ENCODE measurements at regions not wholly inside any gene's neighbourhood (a gene's known extent, or its start where the extent isn't known, plus 50 kb on each side); places are given as distances from the start of the nearest gene placed in this dataset.

DNA sequence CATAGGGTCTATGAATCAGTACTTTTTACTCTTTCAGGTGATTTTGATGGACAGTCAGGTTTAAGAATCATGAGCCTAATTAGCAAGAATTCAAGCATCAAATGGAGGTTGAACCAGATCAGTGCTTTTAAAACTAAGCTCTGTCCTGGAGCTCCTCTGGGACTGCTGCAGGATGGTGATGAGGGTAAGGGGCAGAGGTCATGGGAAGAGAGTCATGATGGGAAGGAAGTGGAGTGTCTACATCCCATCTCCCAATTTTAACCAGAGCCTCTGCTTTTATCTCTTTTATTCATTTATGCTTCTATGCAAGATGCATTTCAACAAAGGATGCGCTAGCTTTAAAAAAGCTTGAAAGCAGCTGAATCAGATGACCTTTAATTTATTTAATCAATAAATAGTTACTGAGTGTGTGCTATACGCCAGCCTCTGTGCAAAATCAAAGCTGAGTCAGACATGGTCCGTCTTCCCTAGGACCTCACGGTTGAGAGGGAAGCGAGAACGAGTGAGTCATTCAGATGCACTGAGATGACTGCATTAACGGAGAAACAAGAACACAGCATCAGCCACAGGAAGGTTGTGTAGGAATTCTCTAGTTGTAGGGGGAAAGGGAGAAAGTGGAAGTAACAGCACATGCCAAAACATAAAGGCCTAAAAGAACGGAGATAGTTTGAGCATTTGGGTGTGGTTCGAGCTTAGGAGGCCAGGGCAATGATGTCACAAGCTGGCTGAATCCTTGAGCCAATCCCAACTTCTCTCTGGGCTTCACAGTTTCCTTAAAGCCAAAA lies 441.6 kb upstream of the BRINP1 start:
- no peak for DNase-seq
- no peak for FAIRE-seq

DNA sequence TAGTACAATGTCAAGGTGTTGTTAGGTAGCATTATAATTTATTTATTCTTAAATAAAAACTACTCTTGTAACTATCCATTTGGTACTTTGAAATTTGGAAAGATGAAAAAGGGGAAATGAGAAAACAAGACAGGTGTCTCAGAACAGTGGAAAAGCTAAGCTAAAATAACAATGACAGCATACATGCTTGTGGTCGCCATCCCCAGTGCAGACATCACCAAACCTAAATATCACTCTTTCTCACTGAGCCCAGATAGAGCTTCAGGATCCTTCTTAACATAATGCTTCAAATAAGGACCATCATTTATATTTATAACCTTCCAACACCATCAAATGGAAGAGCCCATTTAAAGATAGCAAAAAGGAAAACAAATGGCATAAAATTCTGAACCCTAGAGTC lies 434.4 kb upstream of the BRINP1 start:
- Histone ChIP-seq H3K9me3 (ENCODE audit: control insufficient read depth in 2 of 2, insufficient read depth in 1 of 2, low read depth in 1 of 2, low read length in 1 of 2) (no peaks in the 10 kb centered on the region), H3K27me3 (ENCODE audit: control insufficient read depth in 3 of 3, insufficient read depth in 3 of 3, low read length in 3 of 3) (no peaks in the 10 kb centered on the region), H3K27ac (ENCODE audit: low read depth in 1 of 3, low read length in 2 of 3) (no peak overlapping the region), H3K4me3 (ENCODE audit: low read depth in 1 of 3, low read length in 3 of 3) (no peak overlapping the region), H3K36me3 (ENCODE audit: control insufficient read depth in 3 of 3, insufficient read depth in 2 of 3, low read depth in 1 of 3, low read length in 3 of 3) (no peaks in the 10 kb centered on the region), H3K4me1 (ENCODE audit: control insufficient read depth in 3 of 3, insufficient read depth in 2 of 3, low read depth in 1 of 3, low read length in 2 of 3) (no peaks in the 10 kb centered on the region)
- no peak for FAIRE-seq
- 75 to 82% (median 79%) methylated on average over 1 of the region's 1 CpG for WGBS, 3 donors
- no peak for DNase-seq

More for the DNA sequence above, 441.6 kb upstream of the BRINP1 start:
- no peaks in the 10 kb centered on the region for H3K9me3 ChIP-seq (ENCODE audit: control insufficient read depth in 2 of 2, insufficient read depth in 1 of 2, low read depth in 1 of 2, low read length in 1 of 2)
- no peak overlapping the region for H3K4me3 ChIP-seq (ENCODE audit: low read depth in 1 of 3, low read length in 3 of 3)
- H3K27ac ChIP-seq (ENCODE audit: low read depth in 1 of 3, low read length in 2 of 3), result no peak overlapping the region
- WGBS, 3 donors, result 64 to 71% (median 70%) methylated on average over 9 of the region's 9 CpGs
- H3K4me1 ChIP-seq (ENCODE audit: control insufficient read depth in 3 of 3, insufficient read depth in 2 of 3, low read depth in 1 of 3, low read length in 2 of 3), result no peaks in the 10 kb centered on the region
- no peaks in the 10 kb centered on the region for H3K36me3 ChIP-seq (ENCODE audit: control insufficient read depth in 3 of 3, insufficient read depth in 2 of 3, low read depth in 1 of 3, low read length in 3 of 3)
- H3K27me3 ChIP-seq (ENCODE audit: control insufficient read depth in 3 of 3, insufficient read depth in 3 of 3, low read length in 3 of 3), result no peaks in the 10 kb centered on the region

- Histone ChIP-seq H3K4me1 (ENCODE audit: control insufficient read depth in 3 of 3, insufficient read depth in 2 of 3, low read depth in 1 of 3, low read length in 2 of 3) (no peaks in the 10 kb centered on the region), H3K27me3 (ENCODE audit: control insufficient read depth in 3 of 3, insufficient read depth in 3 of 3, low read length in 3 of 3) (no peaks in the 10 kb centered on the region), H3K4me3 (ENCODE audit: low read depth in 1 of 3, low read length in 3 of 3) (no peak overlapping the region), H3K27ac (ENCODE audit: low read depth in 1 of 3, low read length in 2 of 3) (no peak overlapping the region), H3K9me3 (ENCODE audit: control insufficient read depth in 2 of 2, insufficient read depth in 1 of 2, low read depth in 1 of 2, low read length in 1 of 2) (no peaks in the 10 kb centered on the region), H3K36me3 (ENCODE audit: control insufficient read depth in 3 of 3, insufficient read depth in 2 of 3, low read depth in 1 of 3, low read length in 3 of 3) (no peaks in the 10 kb centered on the region)
- FAIRE-seq, result no peak
- 34 to 48% (median 36%) methylated on average over 6 of the region's 6 CpGs for WGBS, 3 donors
- no peak for DNase-seq
Measured at GRCh38 chr9:119802621-119803020, 433.4 kb upstream of the BRINP1 start.

DNA sequence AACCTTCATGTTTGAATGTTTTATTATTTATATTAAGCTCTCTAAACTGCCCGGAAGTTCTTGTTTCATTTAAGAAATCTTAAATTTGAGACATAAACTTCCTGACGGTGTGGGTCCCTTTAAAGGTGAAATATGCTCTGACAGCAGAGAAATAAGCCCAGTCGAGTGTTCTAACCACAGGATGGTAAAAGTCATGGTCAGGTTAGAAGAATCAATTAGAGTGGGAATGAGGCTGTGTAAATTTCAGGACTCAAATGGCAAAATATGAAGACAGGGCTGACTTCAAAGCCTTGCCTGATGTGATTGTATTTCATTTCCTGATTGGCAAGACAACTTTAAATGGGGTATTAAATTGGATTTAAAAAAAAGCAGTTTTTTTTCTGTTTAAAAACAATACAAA lies 432.9 kb upstream of the BRINP1 start:
- DNase-seq, result no peak
- no peaks in the 10 kb centered on the region for H3K4me1 ChIP-seq (ENCODE audit: control insufficient read depth in 3 of 3, insufficient read depth in 2 of 3, low read depth in 1 of 3, low read length in 2 of 3)

GRCh38 chr9:119801311-119801710 lies 432.1 kb upstream of the BRINP1 start:
- Histone ChIP-seq H3K9me3 (ENCODE audit: control insufficient read depth in 2 of 2, insufficient read depth in 1 of 2, low read depth in 1 of 2, low read length in 1 of 2) (no peaks in the 10 kb centered on the region), H3K27me3 (ENCODE audit: control insufficient read depth in 3 of 3, insufficient read depth in 3 of 3, low read length in 3 of 3) (no peaks in the 10 kb centered on the region), H3K4me3 (ENCODE audit: low read depth in 1 of 3, low read length in 3 of 3) (no peak overlapping the region), H3K36me3 (ENCODE audit: control insufficient read depth in 3 of 3, insufficient read depth in 2 of 3, low read depth in 1 of 3, low read length in 3 of 3) (no peaks in the 10 kb centered on the region), H3K27ac (ENCODE audit: low read depth in 1 of 3, low read length in 2 of 3) (no peak overlapping the region), H3K4me1 (ENCODE audit: control insufficient read depth in 3 of 3, insufficient read depth in 2 of 3, low read depth in 1 of 3, low read length in 2 of 3) (no peaks in the 10 kb centered on the region)
- no peak for FAIRE-seq
- WGBS, 3 donors, result 70 to 75% (median 71%) methylated on average over 4 of the region's 4 CpGs
- DNase-seq, result no peak

More for the DNA sequence above, 432.9 kb upstream of the BRINP1 start:
- Histone ChIP-seq H3K27ac (ENCODE audit: low read depth in 1 of 3, low read length in 2 of 3) (no peak overlapping the region), H3K9me3 (ENCODE audit: control insufficient read depth in 2 of 2, insufficient read depth in 1 of 2, low read depth in 1 of 2, low read length in 1 of 2) (no peaks in the 10 kb centered on the region), H3K36me3 (ENCODE audit: control insufficient read depth in 3 of 3, insufficient read depth in 2 of 3, low read depth in 1 of 3, low read length in 3 of 3) (no peaks in the 10 kb centered on the region), H3K27me3 (ENCODE audit: control insufficient read depth in 3 of 3, insufficient read depth in 3 of 3, low read length in 3 of 3) (no peaks in the 10 kb centered on the region), H3K4me3 (ENCODE audit: low read depth in 1 of 3, low read length in 3 of 3) (no peak overlapping the region)
- 45 to 52% (median 49%) methylated on average over 3 of the region's 3 CpGs for WGBS, 3 donors
- FAIRE-seq, result no peak

DNA sequence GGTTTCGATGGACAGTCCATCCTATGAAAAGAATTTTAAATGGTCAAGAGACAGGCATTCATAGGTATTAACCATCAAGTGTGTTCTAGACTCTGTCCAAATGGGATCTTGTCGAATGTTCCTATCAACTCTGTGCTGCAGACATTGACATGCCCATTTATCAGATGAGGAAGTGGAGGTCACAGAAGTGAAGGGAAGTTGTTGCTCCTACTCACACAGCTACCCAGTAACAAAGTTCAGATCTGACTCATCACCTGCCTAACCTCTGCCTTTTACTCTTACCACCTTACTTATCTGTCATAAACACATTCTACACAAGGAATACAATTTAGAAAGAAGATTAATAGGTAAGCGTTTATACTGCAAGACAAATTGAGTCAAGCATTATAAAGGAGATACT lies 426.2 kb upstream of the BRINP1 start:
- Histone ChIP-seq H3K4me1 (ENCODE audit: control insufficient read depth in 3 of 3, insufficient read depth in 2 of 3, low read depth in 1 of 3, low read length in 2 of 3) (no peaks in the 10 kb centered on the region), H3K36me3 (ENCODE audit: control insufficient read depth in 3 of 3, insufficient read depth in 2 of 3, low read depth in 1 of 3, low read length in 3 of 3) (no peaks in the 10 kb centered on the region), H3K27me3 (ENCODE audit: control insufficient read depth in 3 of 3, insufficient read depth in 3 of 3, low read length in 3 of 3) (no peaks in the 10 kb centered on the region), H3K4me3 (ENCODE audit: low read depth in 1 of 3, low read length in 3 of 3) (no peak overlapping the region), H3K27ac (ENCODE audit: low read depth in 1 of 3, low read length in 2 of 3) (no peak overlapping the region), H3K9me3 (ENCODE audit: control insufficient read depth in 2 of 2, insufficient read depth in 1 of 2, low read depth in 1 of 2, low read length in 1 of 2) (no peaks in the 10 kb centered on the region)
- WGBS, 3 donors, result 68 to 80% (median 74%) methylated on average over 3 of the region's 3 CpGs
- no peak for FAIRE-seq
- DNase-seq, result no peak

- WGBS, 3 donors, result 75 to 78% (median 76%) methylated on average over 6 of the region's 6 CpGs
- Histone ChIP-seq H3K27ac (ENCODE audit: low read depth in 1 of 3, low read length in 2 of 3) (no peak overlapping the region), H3K4me1 (ENCODE audit: control insufficient read depth in 3 of 3, insufficient read depth in 2 of 3, low read depth in 1 of 3, low read length in 2 of 3) (no peaks in the 10 kb centered on the region), H3K4me3 (ENCODE audit: low read depth in 1 of 3, low read length in 3 of 3) (no peak overlapping the region), H3K9me3 (ENCODE audit: control insufficient read depth in 2 of 2, insufficient read depth in 1 of 2, low read depth in 1 of 2, low read length in 1 of 2) (no peaks in the 10 kb centered on the region), H3K36me3 (ENCODE audit: control insufficient read depth in 3 of 3, insufficient read depth in 2 of 3, low read depth in 1 of 3, low read length in 3 of 3) (no peaks in the 10 kb centered on the region), H3K27me3 (ENCODE audit: control insufficient read depth in 3 of 3, insufficient read depth in 3 of 3, low read length in 3 of 3) (no peaks in the 10 kb centered on the region)
- DNase-seq, result no peak
- no peak for FAIRE-seq
Measured at GRCh38 chr9:119794836-119795235, 425.6 kb upstream of the BRINP1 start.

GRCh38 chr9:119793218-119793617 lies 424.0 kb upstream of the BRINP1 start:
- no peaks in the 10 kb centered on the region for H3K27me3 ChIP-seq (ENCODE audit: control insufficient read depth in 3 of 3, insufficient read depth in 3 of 3, low read length in 3 of 3)
- H3K27ac ChIP-seq (ENCODE audit: low read depth in 1 of 3, low read length in 2 of 3), result no peak overlapping the region
- 66 to 79% (median 75%) methylated on average over 3 of the region's 3 CpGs for WGBS, 3 donors
- FAIRE-seq (no peak), DNase-seq (no peak)
- H3K9me3 ChIP-seq (ENCODE audit: control insufficient read depth in 2 of 2, insufficient read depth in 1 of 2, low read depth in 1 of 2, low read length in 1 of 2), result no peaks in the 10 kb centered on the region
- H3K4me1 ChIP-seq (ENCODE audit: control insufficient read depth in 3 of 3, insufficient read depth in 2 of 3, low read depth in 1 of 3, low read length in 2 of 3), result no peaks in the 10 kb centered on the region
- H3K36me3 ChIP-seq (ENCODE audit: control insufficient read depth in 3 of 3, insufficient read depth in 2 of 3, low read depth in 1 of 3, low read length in 3 of 3), result no peaks in the 10 kb centered on the region
- no peak overlapping the region for H3K4me3 ChIP-seq (ENCODE audit: low read depth in 1 of 3, low read length in 3 of 3)

DNA sequence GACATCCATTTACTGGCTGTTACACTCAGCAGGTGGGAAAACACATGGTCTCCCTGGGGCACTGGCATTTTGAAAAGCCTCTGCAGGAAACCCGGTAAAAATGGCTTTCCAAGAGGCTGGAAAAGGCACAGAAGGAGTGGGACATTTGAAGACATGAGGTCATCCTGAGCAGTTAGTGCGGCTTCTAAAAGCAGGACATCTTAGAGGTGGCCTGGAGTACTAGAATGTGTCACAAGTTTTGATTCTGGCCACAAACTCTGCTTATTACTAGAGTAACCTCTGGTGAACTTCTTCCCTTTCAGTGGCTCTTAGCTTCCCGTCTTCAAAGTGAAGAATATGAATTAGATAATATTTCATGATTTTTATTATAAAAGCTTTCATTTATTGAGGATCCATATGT lies 423.0 kb upstream of the BRINP1 start:
- FAIRE-seq (no peak), DNase-seq (no peak)
- Histone ChIP-seq H3K36me3 (ENCODE audit: control insufficient read depth in 3 of 3, insufficient read depth in 2 of 3, low read depth in 1 of 3, low read length in 3 of 3) (no peaks in the 10 kb centered on the region), H3K27ac (ENCODE audit: low read depth in 1 of 3, low read length in 2 of 3) (no peak overlapping the region), H3K9me3 (ENCODE audit: control insufficient read depth in 2 of 2, insufficient read depth in 1 of 2, low read depth in 1 of 2, low read length in 1 of 2) (no peaks in the 10 kb centered on the region), H3K27me3 (ENCODE audit: control insufficient read depth in 3 of 3, insufficient read depth in 3 of 3, low read length in 3 of 3) (no peaks in the 10 kb centered on the region), H3K4me1 (ENCODE audit: control insufficient read depth in 3 of 3, insufficient read depth in 2 of 3, low read depth in 1 of 3, low read length in 2 of 3) (no peaks in the 10 kb centered on the region), H3K4me3 (ENCODE audit: low read depth in 1 of 3, low read length in 3 of 3) (no peak overlapping the region)
- 67 to 76% (median 73%) methylated on average over 3 of the region's 3 CpGs for WGBS, 3 donors

Measured in small intestine (tissue), 7 donors.